ENCODE measurements at regions not wholly inside any gene's neighbourhood (a gene's known extent, or its start where the extent isn't known, plus 50 kb on each side); places are given as distances from the start of the nearest gene placed in this dataset.

- peaks cover 36% of the 10 kb centered on the region for H3K9me3 Mint-ChIP-seq (ENCODE audit: unreplicated experiment)
- no peaks in the 10 kb centered on the region for H3K4me1 Mint-ChIP-seq (ENCODE audit: insufficient read depth, unreplicated experiment)
- no peak for DNase-seq (ENCODE audit: unreplicated experiment)
- TF ChIP-seq CTCF (IDR thresholded peaks at IDR 0.05; ENCODE audit: unreplicated experiment), result no peak
- no peak overlapping the region for H3K27ac Mint-ChIP-seq (ENCODE audit: low read depth, unreplicated experiment)
- intact Hi-C loops (cut with micrococcal nuclease), result no loop called here
- H3K4me3 Mint-ChIP-seq (ENCODE audit: unreplicated experiment), result no peak overlapping the region
- POLR2A ChIA-PET, result no interaction called here
- CTCF ChIA-PET, result no interaction called here
- no peaks in the 10 kb centered on the region for H3K27me3 Mint-ChIP-seq (ENCODE audit: insufficient read depth, unreplicated experiment)
- no TSS peak for BruUV-seq (replicated peaks)
- H3K36me3 Mint-ChIP-seq (ENCODE audit: insufficient read depth, unreplicated experiment), result no peaks in the 10 kb centered on the region
Observed at GRCh38 chr19:31211088-31211487, 138.1 kb downstream of the TSHZ3 start.

- no peaks in the 10 kb centered on the region for H3K36me3 Mint-ChIP-seq (ENCODE audit: insufficient read depth, unreplicated experiment)
- H3K27me3 Mint-ChIP-seq (ENCODE audit: insufficient read depth, unreplicated experiment), result no peaks in the 10 kb centered on the region
- no peak for DNase-seq (ENCODE audit: unreplicated experiment)
- H3K27ac Mint-ChIP-seq (ENCODE audit: low read depth, unreplicated experiment), result no peak overlapping the region
- no peaks in the 10 kb centered on the region for H3K4me1 Mint-ChIP-seq (ENCODE audit: insufficient read depth, unreplicated experiment)
- H3K9me3 Mint-ChIP-seq (ENCODE audit: unreplicated experiment), result peaks cover 59% of the 10 kb centered on the region
- no peak for TF ChIP-seq CTCF (IDR thresholded peaks at IDR 0.05; ENCODE audit: unreplicated experiment)
- intact Hi-C loops (cut with micrococcal nuclease), result no loop called here
- BruUV-seq (replicated peaks), result no TSS peak
- CTCF ChIA-PET, result no interaction called here
- H3K4me3 Mint-ChIP-seq (ENCODE audit: unreplicated experiment), result no peak overlapping the region
- POLR2A ChIA-PET, result no interaction called here
Observed at GRCh38 chr19:31205887-31206518, 143.2 kb downstream of the TSHZ3 start.

GRCh38 chr19:31204115-31204514 lies 145.1 kb downstream of the TSHZ3 start:
- no peak for TF ChIP-seq CTCF (IDR thresholded peaks at IDR 0.05; ENCODE audit: unreplicated experiment)
- ChIA-PET CTCF (no interaction called here), POLR2A (no interaction called here)
- intact Hi-C loops (cut with micrococcal nuclease), result no loop called here
- no peaks in the 10 kb centered on the region for H3K36me3 Mint-ChIP-seq (ENCODE audit: insufficient read depth, unreplicated experiment)
- peaks cover 57% of the 10 kb centered on the region for H3K9me3 Mint-ChIP-seq (ENCODE audit: unreplicated experiment)
- H3K27ac Mint-ChIP-seq (ENCODE audit: low read depth, unreplicated experiment), result no peak overlapping the region
- no peak for DNase-seq (ENCODE audit: unreplicated experiment)
- no TSS peak for BruUV-seq (replicated peaks)
- no peaks in the 10 kb centered on the region for H3K4me1 Mint-ChIP-seq (ENCODE audit: insufficient read depth, unreplicated experiment)
- no peaks in the 10 kb centered on the region for H3K27me3 Mint-ChIP-seq (ENCODE audit: insufficient read depth, unreplicated experiment)
- H3K4me3 Mint-ChIP-seq (ENCODE audit: unreplicated experiment), result no peak overlapping the region

- no TSS peak for BruUV-seq (replicated peaks)
- H3K9me3 Mint-ChIP-seq (ENCODE audit: unreplicated experiment), result peaks cover 18% of the 10 kb centered on the region
- H3K27ac Mint-ChIP-seq (ENCODE audit: low read depth, unreplicated experiment), result no peak overlapping the region
- no peaks in the 10 kb centered on the region for H3K4me1 Mint-ChIP-seq (ENCODE audit: insufficient read depth, unreplicated experiment)
- H3K36me3 Mint-ChIP-seq (ENCODE audit: insufficient read depth, unreplicated experiment), result no peaks in the 10 kb centered on the region
- H3K4me3 Mint-ChIP-seq (ENCODE audit: unreplicated experiment), result no peak overlapping the region
- POLR2A ChIA-PET, result no interaction called here
- TF ChIP-seq CTCF (IDR thresholded peaks at IDR 0.05; ENCODE audit: unreplicated experiment), result no peak
- H3K27me3 Mint-ChIP-seq (ENCODE audit: insufficient read depth, unreplicated experiment), result no peaks in the 10 kb centered on the region
- intact Hi-C loops (cut with micrococcal nuclease), result no loop called here
- CTCF ChIA-PET, result interaction anchor here (0.6 kb wide), 2 partner anchors 462 to 682 kb away, joined by 3 read pairs; no protein-coding TSS in a partner anchor
- DNase-seq (ENCODE audit: unreplicated experiment), result no peak
Observed at GRCh38 chr19:31185261-31185660, 164.0 kb downstream of the TSHZ3 start.
